ENCODE measurements at regions not wholly inside any gene's neighbourhood (a gene's known extent, or its start where the extent isn't known, plus 50 kb on each side); places are given as distances from the start of the nearest gene placed in this dataset.

- TF ChIP-seq ZNF462 (CRISPR knock-in tag; IDR thresholded peaks at IDR 0.05), result no peak
- TF ChIP-seq ZNF114 (CRISPR knock-in tag; IDR thresholded peaks at IDR 0.05), result no peak
- TF ChIP-seq CTCF (conservative IDR thresholded peaks at IDR 0.05; ENCODE audit: low read depth in 2 of 2), result no peak
- TF ChIP-seq STAT1 (IDR thresholded peaks at IDR 0.05; ENCODE audit: unreplicated experiment), result no peak
- no peak for TF ChIP-seq CREB1 (CRISPR knock-in tag; IDR thresholded peaks at IDR 0.05; ENCODE audit: low read depth)
- no peak for TF ChIP-seq ETS1 (IDR thresholded peaks at IDR 0.05)
Measured at GRCh38 chr10:112057072-112057471, 126.5 kb downstream of the GPAM start (continued).

DNA sequence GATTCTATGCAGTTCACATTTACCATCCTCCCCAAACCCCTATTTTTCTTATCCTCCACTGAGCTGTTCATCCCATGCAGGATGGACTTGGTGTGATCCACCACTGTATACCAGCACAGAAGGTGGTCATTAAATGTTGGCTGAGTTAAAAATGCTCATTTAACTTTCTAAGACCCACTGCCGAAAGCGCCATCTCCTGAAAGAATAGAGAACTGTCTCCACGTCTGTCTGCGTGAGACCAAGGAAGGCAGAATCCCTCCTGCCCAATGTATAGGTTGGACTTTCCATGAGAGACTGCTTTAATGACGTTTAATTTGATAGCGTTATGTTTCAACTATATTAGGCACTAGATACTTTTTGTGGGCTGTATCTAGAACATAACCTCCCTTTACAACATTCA, 124.3 kb downstream of the GPAM start:
- Histone ChIP-seq H3K27ac (ENCODE audit: low read depth) (no peak overlapping the region), H3K36me3 (ENCODE audit: insufficient read depth) (no peaks in the 10 kb centered on the region), H3K27me3 (ENCODE audit: insufficient read depth) (no peaks in the 10 kb centered on the region), H3K4me3 (no peak overlapping the region), H3K79me2 (replicated peaks; ENCODE audit: insufficient read depth) (no peaks in the 10 kb centered on the region), H3K9me2 (ENCODE audit: insufficient read depth) (no peaks in the 10 kb centered on the region), H4K20me1 (replicated peaks; ENCODE audit: insufficient read depth) (no peaks in the 10 kb centered on the region), H3K4me2 (no peak overlapping the region), H2AFZ (no peak overlapping the region), H3F3A (replicated peaks; ENCODE audit: low read depth) (no peaks in the 10 kb centered on the region), H3K4me1 (ENCODE audit: insufficient read depth) (no peaks in the 10 kb centered on the region)
- H3K27me3 Mint-ChIP-seq (ENCODE audit: insufficient read depth, low read depth, poor library complexity), result no peaks in the 10 kb centered on the region
- no peaks in the 10 kb centered on the region for H3K36me3 Mint-ChIP-seq (ENCODE audit: low read depth)
- peaks cover 6% of the 10 kb centered on the region; the same call in 1 of the 3 replicates for H3K4me1 Mint-ChIP-seq
- no peak overlapping the region for H3K4me3 Mint-ChIP-seq
- ATAC-seq (peak; percentile 75), DNase-seq (ENCODE audit: low spot score) (peak; percentile 54)
- no peak overlapping the region for H3K27ac Mint-ChIP-seq
- H3K9me3 Mint-ChIP-seq, result peaks cover 3% of the 10 kb centered on the region; the same call in 1 of the 3 replicates
- TF ChIP-seq CTCF (conservative IDR thresholded peaks at IDR 0.05; ENCODE audit: low read depth in 2 of 2) (peak; percentile 51 to 69), REST (IDR thresholded peaks at IDR 0.05; ENCODE audit: unreplicated experiment) (no peak), POLR2AphosphoS5 (IDR thresholded peaks at IDR 0.05; ENCODE audit: low read depth) (no peak), ZNF331 (CRISPR knock-in tag; IDR thresholded peaks at IDR 0.05; ENCODE audit: low read depth) (no peak)
